HEK293T (cell line): ENCODE measurements at regions not wholly inside any gene's neighbourhood (a gene's known extent, or its start where the extent isn't known, plus 50 kb on each side); places are given as distances from the start of the nearest gene placed in this dataset.

Source experiments
- ARNT ChIP-seq: fragments of 450-650 bp; IDR thresholded peaks from 2 replicates; pipeline ENCODE4 v1.6.1; 2017; ENCODE audit warnings: mild to moderate bottlenecking
- BHLHE40 ChIP-seq: fragments of 450-650 bp; IDR thresholded peaks from 2 replicates; pipeline ENCODE4 v1.6.1; 2016; ENCODE audit warnings: mild to moderate bottlenecking, moderate library complexity, borderline replicate concordance
- CTBP1 ChIP-seq: fragments of 450-650 bp; IDR thresholded peaks from 2 replicates; pipeline ENCODE4 v1.6.1; 2016; ENCODE audit warnings: borderline replicate concordance
- ELF4 ChIP-seq: fragments of 450-650 bp; IDR thresholded peaks from 2 replicates; pipeline ENCODE4 v1.6.1; 2017; ENCODE audit warnings: antibody characterized with exemption
- FOXK2 ChIP-seq: fragments of 450-650 bp; IDR thresholded peaks from 2 replicates; pipeline ENCODE4 v1.6.1; 2016; ENCODE audit warnings: mild to moderate bottlenecking
- HDGF ChIP-seq: fragments of 450-650 bp; IDR thresholded peaks from 2 replicates; pipeline ENCODE4 v1.6.1; 2017; ENCODE audit warnings: antibody characterized with exemption, borderline replicate concordance
- NFRKB ChIP-seq: fragments of 450-650 bp; IDR thresholded peaks from 2 replicates; pipeline ENCODE4 v1.6.1; 2016; ENCODE audit warnings: mild to moderate bottlenecking, moderate library complexity
- SP1 ChIP-seq: fragments of 450-650 bp; IDR thresholded peaks from 2 replicates; pipeline ENCODE4 v1.6.1; 2017
- SUZ12 ChIP-seq: fragments of 450-650 bp; IDR thresholded peaks from 2 replicates; pipeline ENCODE4 v1.6.1; 2016; ENCODE audit warnings: mild to moderate bottlenecking
- ZNF384 ChIP-seq: fragments of 450-650 bp; IDR thresholded peaks from 2 replicates; pipeline ENCODE4 v1.6.1; 2016
- TF ChIP-seq, protein P1 (sequence below): fragments of 450-650 bp; IDR thresholded peaks from 2 replicates; pipeline ENCODE4 v1.6.1; 2016

DNA sequence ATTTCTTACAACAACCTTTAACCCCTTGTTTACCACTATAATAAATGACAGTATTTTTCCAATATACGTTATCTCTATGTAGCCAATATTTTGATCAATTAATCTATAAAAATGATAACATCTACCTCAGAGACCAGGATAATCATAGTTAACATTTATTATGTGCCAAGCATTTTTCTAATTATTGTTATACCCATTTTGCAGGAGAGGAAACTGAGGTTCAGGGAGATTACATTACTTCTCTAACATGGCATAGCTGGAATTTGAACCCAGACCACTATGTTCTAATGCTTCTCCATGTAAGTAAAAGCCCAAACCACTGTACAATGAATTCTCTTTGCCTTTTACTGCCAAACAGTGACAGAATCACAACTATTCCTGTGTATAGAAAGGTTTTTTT, 113.4 kb upstream of the PFN2 start:
- TF ChIP-seq ARNT (no peak), BHLHE40 (no peak), ELF4 (no peak), CTBP1 (no peak), FOXK2 (no peak), NFRKB (no peak), SUZ12 (no peak), SP1 (no peak), ZNF384 (no peak), HDGF (no peak)
- TF ChIP-seq, protein P1, sequence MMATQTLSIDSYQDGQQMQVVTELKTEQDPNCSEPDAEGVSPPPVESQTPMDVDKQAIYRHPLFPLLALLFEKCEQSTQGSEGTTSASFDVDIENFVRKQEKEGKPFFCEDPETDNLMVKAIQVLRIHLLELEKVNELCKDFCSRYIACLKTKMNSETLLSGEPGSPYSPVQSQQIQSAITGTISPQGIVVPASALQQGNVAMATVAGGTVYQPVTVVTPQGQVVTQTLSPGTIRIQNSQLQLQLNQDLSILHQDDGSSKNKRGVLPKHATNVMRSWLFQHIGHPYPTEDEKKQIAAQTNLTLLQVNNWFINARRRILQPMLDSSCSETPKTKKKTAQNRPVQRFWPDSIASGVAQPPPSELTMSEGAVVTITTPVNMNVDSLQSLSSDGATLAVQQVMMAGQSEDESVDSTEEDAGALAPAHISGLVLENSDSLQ = no peak
